ENCODE measurements at regions not wholly inside any gene's neighbourhood (a gene's known extent, or its start where the extent isn't known, plus 50 kb on each side); places are given as distances from the start of the nearest gene placed in this dataset.
A peak's percentile ranks its signal among the peaks of the same experiment; 100 is the strongest.

DNA sequence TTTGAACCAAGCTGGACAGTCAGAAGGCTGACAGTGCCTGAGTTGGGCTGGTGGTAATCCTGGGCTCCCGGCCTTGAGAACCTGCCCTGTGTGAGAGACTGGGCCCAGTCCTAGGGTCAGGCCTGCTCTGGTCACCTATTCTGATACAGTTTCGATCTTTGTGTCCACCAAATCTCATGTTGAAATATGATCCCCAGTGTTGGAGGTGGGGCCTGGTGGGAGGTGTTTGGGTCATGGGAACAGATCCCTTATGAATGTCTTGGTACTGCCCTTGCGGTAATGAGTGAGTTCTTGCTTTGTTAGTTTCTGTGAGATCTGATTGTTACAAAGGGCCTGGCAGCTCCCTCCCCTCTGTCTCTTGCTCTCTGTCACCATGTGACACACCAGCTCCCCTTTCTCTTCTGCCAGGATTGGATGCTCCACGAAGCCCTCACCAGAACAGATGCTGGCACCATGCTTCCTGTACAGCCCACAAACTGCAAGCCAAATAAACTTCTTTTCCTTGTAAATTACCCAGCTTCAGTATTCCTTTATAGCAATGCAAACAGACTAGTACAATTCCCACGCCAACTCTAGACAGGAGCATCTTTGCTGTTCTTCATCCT, 111.8 kb upstream of the ZNF438 start:
- Histone ChIP-seq H3K4me3 (ENCODE audit: low read depth in 1 of 3, low read length in 3 of 3) (no peak overlapping the region), H3K4me1 (ENCODE audit: control insufficient read depth in 3 of 3, insufficient read depth in 2 of 3, low read depth in 1 of 3, low read length in 2 of 3) (peaks cover 0 to 6% (median 0%) of the 10 kb centered on the region in 3 donors), H3K27ac (ENCODE audit: low read depth in 1 of 3, low read length in 2 of 3) (no peak overlapping the region), H3K27me3 (ENCODE audit: control insufficient read depth in 3 of 3, insufficient read depth in 3 of 3, low read length in 3 of 3) (no peaks in the 10 kb centered on the region), H3K36me3 (ENCODE audit: control insufficient read depth in 3 of 3, insufficient read depth in 2 of 3, low read depth in 1 of 3, low read length in 3 of 3) (no peaks in the 10 kb centered on the region), H3K9me3 (ENCODE audit: control insufficient read depth in 2 of 2, insufficient read depth in 1 of 2, low read depth in 1 of 2, low read length in 1 of 2) (no peaks in the 10 kb centered on the region)
- no peak for DNase-seq
- FAIRE-seq: no peak
- WGBS, 3 donors: 77 to 86% (median 84%) methylated on average over 5 of the region's 5 CpGs

- H3K4me1 ChIP-seq (ENCODE audit: control insufficient read depth in 3 of 3, insufficient read depth in 2 of 3, low read depth in 1 of 3, low read length in 2 of 3): peaks cover 0 to 6% (median 0%) of the 10 kb centered on the region in 3 donors
- no peaks in the 10 kb centered on the region for H3K27me3 ChIP-seq (ENCODE audit: control insufficient read depth in 3 of 3, insufficient read depth in 3 of 3, low read length in 3 of 3)
- no peak overlapping the region for H3K4me3 ChIP-seq (ENCODE audit: low read depth in 1 of 3, low read length in 3 of 3)
- no peaks in the 10 kb centered on the region for H3K36me3 ChIP-seq (ENCODE audit: control insufficient read depth in 3 of 3, insufficient read depth in 2 of 3, low read depth in 1 of 3, low read length in 3 of 3)
- 81 to 85% (median 83%) methylated on average over 5 of the region's 5 CpGs for WGBS, 3 donors
- DNase-seq (no peak), FAIRE-seq (no peak)
- H3K9me3 ChIP-seq (ENCODE audit: control insufficient read depth in 2 of 2, insufficient read depth in 1 of 2, low read depth in 1 of 2, low read length in 1 of 2): no peaks in the 10 kb centered on the region
- H3K27ac ChIP-seq (ENCODE audit: low read depth in 1 of 3, low read length in 2 of 3): peak overlapping the region; percentile 17 to 42 (median 26)
These were observed 114.3 kb upstream of the ZNF438 start for GRCh38 chr10:31145986-31146385.

- WGBS, 3 donors: 46 to 65% (median 59%) methylated on average over 20 to 21 of the region's 21 CpGs
- H3K36me3 ChIP-seq (ENCODE audit: control insufficient read depth in 3 of 3, insufficient read depth in 2 of 3, low read depth in 1 of 3, low read length in 3 of 3): no peaks in the 10 kb centered on the region
- H3K4me1 ChIP-seq (ENCODE audit: control insufficient read depth in 3 of 3, insufficient read depth in 2 of 3, low read depth in 1 of 3, low read length in 2 of 3): peaks cover 0 to 6% (median 0%) of the 10 kb centered on the region in 3 donors
- no peaks in the 10 kb centered on the region for H3K27me3 ChIP-seq (ENCODE audit: control insufficient read depth in 3 of 3, insufficient read depth in 3 of 3, low read length in 3 of 3)
- FAIRE-seq (no peak), DNase-seq (peak in 1 of 2 donors; percentile 44)
- no peak overlapping the region for H3K4me3 ChIP-seq (ENCODE audit: low read depth in 1 of 3, low read length in 3 of 3)
- H3K9me3 ChIP-seq (ENCODE audit: control insufficient read depth in 2 of 2, insufficient read depth in 1 of 2, low read depth in 1 of 2, low read length in 1 of 2): no peaks in the 10 kb centered on the region
- H3K27ac ChIP-seq (ENCODE audit: low read depth in 1 of 3, low read length in 2 of 3): peak overlapping the region in 2 of 3 donors; percentile 42 to 60
These were observed 115.0 kb upstream of the ZNF438 start for GRCh38 chr10:31146491-31147209.

GRCh38 chr10:31147210-31147608, 115.5 kb upstream of the ZNF438 start:
- Histone ChIP-seq H3K4me3 (ENCODE audit: low read depth in 1 of 3, low read length in 3 of 3) (no peak overlapping the region), H3K36me3 (ENCODE audit: control insufficient read depth in 3 of 3, insufficient read depth in 2 of 3, low read depth in 1 of 3, low read length in 3 of 3) (no peaks in the 10 kb centered on the region), H3K9me3 (ENCODE audit: control insufficient read depth in 2 of 2, insufficient read depth in 1 of 2, low read depth in 1 of 2, low read length in 1 of 2) (no peaks in the 10 kb centered on the region), H3K27ac (ENCODE audit: low read depth in 1 of 3, low read length in 2 of 3) (peak overlapping the region in 2 of 3 donors; percentile 42 to 60), H3K27me3 (ENCODE audit: control insufficient read depth in 3 of 3, insufficient read depth in 3 of 3, low read length in 3 of 3) (no peaks in the 10 kb centered on the region), H3K4me1 (ENCODE audit: control insufficient read depth in 3 of 3, insufficient read depth in 2 of 3, low read depth in 1 of 3, low read length in 2 of 3) (peaks cover 0 to 6% (median 0%) of the 10 kb centered on the region in 3 donors)
- 60 to 67% (median 62%) methylated on average over 2 of the region's 2 CpGs for WGBS, 3 donors
- FAIRE-seq: no peak
- DNase-seq: no peak

DNA sequence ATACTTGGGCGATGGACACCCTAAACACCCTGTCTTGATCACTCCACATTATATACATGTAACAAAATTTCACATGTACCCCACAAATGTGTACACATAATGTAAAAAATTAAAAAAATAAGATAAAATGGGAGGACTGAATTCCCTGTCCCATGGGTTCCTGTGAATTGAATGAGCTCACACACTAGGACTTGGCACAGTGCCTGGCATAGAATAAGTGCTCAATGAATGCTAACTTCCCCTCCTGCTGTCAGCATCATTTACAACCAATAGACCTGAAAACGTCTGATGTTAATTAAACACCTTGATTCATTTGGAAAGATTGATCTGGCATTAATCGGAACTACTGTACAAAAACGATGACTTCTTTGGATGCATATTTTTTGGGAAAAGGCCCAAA, 117.3 kb upstream of the ZNF438 start:
- no peak for FAIRE-seq
- H3K4me3 ChIP-seq (ENCODE audit: low read depth in 1 of 3, low read length in 3 of 3): no peak overlapping the region
- no peaks in the 10 kb centered on the region for H3K36me3 ChIP-seq (ENCODE audit: control insufficient read depth in 3 of 3, insufficient read depth in 2 of 3, low read depth in 1 of 3, low read length in 3 of 3)
- WGBS, 3 donors: 77 to 79% (median 78%) methylated on average over 4 of the region's 4 CpGs
- DNase-seq: no peak
- no peaks in the 10 kb centered on the region for H3K27me3 ChIP-seq (ENCODE audit: control insufficient read depth in 3 of 3, insufficient read depth in 3 of 3, low read length in 3 of 3)
- no peak overlapping the region for H3K27ac ChIP-seq (ENCODE audit: low read depth in 1 of 3, low read length in 2 of 3)
- peaks cover 0 to 6% (median 0%) of the 10 kb centered on the region in 3 donors for H3K4me1 ChIP-seq (ENCODE audit: control insufficient read depth in 3 of 3, insufficient read depth in 2 of 3, low read depth in 1 of 3, low read length in 2 of 3)
- H3K9me3 ChIP-seq (ENCODE audit: control insufficient read depth in 2 of 2, insufficient read depth in 1 of 2, low read depth in 1 of 2, low read length in 1 of 2): no peaks in the 10 kb centered on the region

DNA sequence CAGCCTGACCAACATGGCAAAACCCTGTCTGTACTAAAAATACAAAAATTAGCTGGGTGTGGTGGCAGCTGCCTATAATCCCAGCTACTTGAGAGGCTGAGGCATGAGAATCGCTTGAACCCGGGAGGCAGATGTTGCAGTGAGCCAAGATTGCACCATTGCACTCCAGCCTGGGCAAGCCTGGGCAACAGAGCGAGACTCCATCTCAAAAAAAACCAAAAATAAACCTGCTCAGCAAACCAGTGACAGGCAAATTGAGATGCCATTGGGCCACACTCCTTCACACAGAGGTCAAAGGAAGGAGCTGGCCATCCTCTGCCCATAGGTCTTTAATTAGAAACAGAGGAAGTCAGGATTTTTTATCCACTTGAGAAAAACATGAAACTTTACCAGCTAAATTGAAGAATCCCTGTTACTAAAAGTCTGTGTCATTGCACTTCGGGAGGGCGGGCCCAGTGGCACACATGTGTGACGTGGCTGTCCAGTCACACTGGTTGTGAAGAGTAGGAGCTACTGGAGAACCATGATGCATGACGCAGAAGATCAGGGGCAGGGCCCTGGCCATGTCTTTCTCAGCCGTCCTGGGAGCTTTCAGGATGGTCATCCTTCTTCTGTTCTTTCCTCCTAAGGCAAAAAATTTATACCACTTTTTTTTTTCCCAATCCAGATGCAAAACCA, 118.3 kb upstream of the ZNF438 start:
- WGBS, 3 donors: 81 to 93% (median 91%) methylated on average over 8 of the region's 8 CpGs

DNA sequence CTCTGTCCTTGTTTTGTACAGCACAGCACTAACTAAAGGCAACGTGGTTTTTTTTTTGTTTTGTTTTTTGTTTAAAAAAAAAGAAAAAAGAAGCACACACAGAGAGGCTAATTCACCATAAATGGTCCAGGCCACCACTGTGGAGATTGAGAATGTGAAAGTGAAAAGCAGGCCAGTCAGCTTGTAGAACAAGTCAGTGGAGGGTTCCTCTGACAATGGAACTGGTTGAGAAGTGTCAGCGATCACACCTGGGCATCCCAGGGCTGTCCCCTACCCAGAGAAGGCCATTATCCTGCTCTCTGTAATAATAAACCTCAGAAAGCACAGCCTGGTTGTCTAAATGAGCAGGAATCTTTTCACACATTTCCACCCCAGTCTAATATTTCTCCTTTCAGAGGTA, 119.6 kb upstream of the ZNF438 start:
- no peak overlapping the region for H3K27ac ChIP-seq (ENCODE audit: low read depth in 1 of 3, low read length in 2 of 3)
- H3K4me1 ChIP-seq (ENCODE audit: control insufficient read depth in 3 of 3, insufficient read depth in 2 of 3, low read depth in 1 of 3, low read length in 2 of 3): no peaks in the 10 kb centered on the region
- FAIRE-seq: no peak
- no peak for DNase-seq
- no peaks in the 10 kb centered on the region for H3K27me3 ChIP-seq (ENCODE audit: control insufficient read depth in 3 of 3, insufficient read depth in 3 of 3, low read length in 3 of 3)
- H3K9me3 ChIP-seq (ENCODE audit: control insufficient read depth in 2 of 2, insufficient read depth in 1 of 2, low read depth in 1 of 2, low read length in 1 of 2): no peaks in the 10 kb centered on the region
- no peak overlapping the region for H3K4me3 ChIP-seq (ENCODE audit: low read depth in 1 of 3, low read length in 3 of 3)
- WGBS, 3 donors: 59 to 64% (median 63%) methylated on average over 2 of the region's 2 CpGs
- H3K36me3 ChIP-seq (ENCODE audit: control insufficient read depth in 3 of 3, insufficient read depth in 2 of 3, low read depth in 1 of 3, low read length in 3 of 3): no peaks in the 10 kb centered on the region

More for the DNA sequence above, 118.3 kb upstream of the ZNF438 start:
- no peak for FAIRE-seq
- no peaks in the 10 kb centered on the region for H3K9me3 ChIP-seq (ENCODE audit: control insufficient read depth in 2 of 2, insufficient read depth in 1 of 2, low read depth in 1 of 2, low read length in 1 of 2)
- no peak overlapping the region for H3K4me3 ChIP-seq (ENCODE audit: low read depth in 1 of 3, low read length in 3 of 3)
- H3K4me1 ChIP-seq (ENCODE audit: control insufficient read depth in 3 of 3, insufficient read depth in 2 of 3, low read depth in 1 of 3, low read length in 2 of 3): peaks cover 0 to 6% (median 0%) of the 10 kb centered on the region in 3 donors
- H3K27me3 ChIP-seq (ENCODE audit: control insufficient read depth in 3 of 3, insufficient read depth in 3 of 3, low read length in 3 of 3): no peaks in the 10 kb centered on the region
- no peak for DNase-seq
- H3K36me3 ChIP-seq (ENCODE audit: control insufficient read depth in 3 of 3, insufficient read depth in 2 of 3, low read depth in 1 of 3, low read length in 3 of 3): no peaks in the 10 kb centered on the region
- H3K27ac ChIP-seq (ENCODE audit: low read depth in 1 of 3, low read length in 2 of 3): no peak overlapping the region

GRCh38 chr10:31152421-31153135, 120.9 kb upstream of the ZNF438 start:
- Histone ChIP-seq H3K27me3 (ENCODE audit: control insufficient read depth in 3 of 3, insufficient read depth in 3 of 3, low read length in 3 of 3) (no peaks in the 10 kb centered on the region), H3K36me3 (ENCODE audit: control insufficient read depth in 3 of 3, insufficient read depth in 2 of 3, low read depth in 1 of 3, low read length in 3 of 3) (no peaks in the 10 kb centered on the region), H3K4me3 (ENCODE audit: low read depth in 1 of 3, low read length in 3 of 3) (no peak overlapping the region), H3K4me1 (ENCODE audit: control insufficient read depth in 3 of 3, insufficient read depth in 2 of 3, low read depth in 1 of 3, low read length in 2 of 3) (no peaks in the 10 kb centered on the region), H3K27ac (ENCODE audit: low read depth in 1 of 3, low read length in 2 of 3) (no peak overlapping the region), H3K9me3 (ENCODE audit: control insufficient read depth in 2 of 2, insufficient read depth in 1 of 2, low read depth in 1 of 2, low read length in 1 of 2) (no peaks in the 10 kb centered on the region)
- DNase-seq (no peak), FAIRE-seq (no peak)
- WGBS, 3 donors: 35 to 56% (median 36%) methylated on average over 1 of the region's 1 CpG

Data from small intestine (tissue), 7 donors.